Chondrocyte (in vitro differentiated cells): ENCODE measurements at regions not wholly inside any gene's neighbourhood (a gene's known extent, or its start where the extent isn't known, plus 50 kb on each side); places are given as distances from the start of the nearest gene placed in this dataset.

Source experiments
- DNase-seq: peaks from one replicate; pipeline ENCODE4 v3.0.0; 2021; ENCODE audit warnings: mixed read lengths, low spot score
- H3K27ac Mint-ChIP-seq: one replicate; pipeline ENCODE4 v1.8.0; 2021; ENCODE audit warnings: mild to moderate bottlenecking, moderate library complexity, mixed read lengths; ENCODE audit not compliant: unreplicated experiment
- H3K27me3 Mint-ChIP-seq: 2 replicates; pipeline ENCODE4 v1.8.0; 2021; ENCODE audit warnings: low read depth, mixed read lengths
- H3K36me3 Mint-ChIP-seq: 2 replicates; pipeline ENCODE4 v1.8.0; 2021; ENCODE audit warnings: low read depth, mixed read lengths
- H3K4me1 Mint-ChIP-seq: 2 replicates; pipeline ENCODE4 v1.8.0; 2021; ENCODE audit warnings: low read depth, mild to moderate bottlenecking, mixed read lengths
- H3K4me3 Mint-ChIP-seq: one replicate; pipeline ENCODE4 v1.8.0; 2021; ENCODE audit warnings: mild to moderate bottlenecking, moderate library complexity, mixed read lengths; ENCODE audit not compliant: unreplicated experiment
- H3K9me3 Mint-ChIP-seq: 2 replicates; pipeline ENCODE4 v1.8.0; 2021; ENCODE audit warnings: low read depth, mixed read lengths
- CTCF ChIP-seq: fragments of 200-600 bp; sonication (generic); IDR thresholded peaks from 2 replicates; pipeline ENCODE4 v1.5.0; 2021; ENCODE audit warnings: antibody characterized with exemption, mild to moderate bottlenecking, moderate library complexity

GRCh38 chr16:61024180-61024900 is 1011.9 kb downstream of the CDH8 start:
- Mint-ChIP-seq H3K9me3 (no peaks in the 10 kb centered on the region), H3K4me3 (no peak overlapping the region), H3K27me3 (no peaks in the 10 kb centered on the region), H3K4me1 (no peaks in the 10 kb centered on the region), H3K36me3 (no peaks in the 10 kb centered on the region), H3K27ac (no peak overlapping the region)
- DNase-seq: no peak
- no peak for TF ChIP-seq CTCF

GRCh38 chr16:61014869-61015268 is 1021.4 kb downstream of the CDH8 start:
- Mint-ChIP-seq H3K27ac (no peak overlapping the region), H3K4me3 (no peak overlapping the region), H3K36me3 (no peaks in the 10 kb centered on the region), H3K9me3 (peaks cover 2% of the 10 kb centered on the region), H3K27me3 (peaks cover 5% of the 10 kb centered on the region), H3K4me1 (no peaks in the 10 kb centered on the region)
- TF ChIP-seq CTCF: no peak
- no peak for DNase-seq

DNA sequence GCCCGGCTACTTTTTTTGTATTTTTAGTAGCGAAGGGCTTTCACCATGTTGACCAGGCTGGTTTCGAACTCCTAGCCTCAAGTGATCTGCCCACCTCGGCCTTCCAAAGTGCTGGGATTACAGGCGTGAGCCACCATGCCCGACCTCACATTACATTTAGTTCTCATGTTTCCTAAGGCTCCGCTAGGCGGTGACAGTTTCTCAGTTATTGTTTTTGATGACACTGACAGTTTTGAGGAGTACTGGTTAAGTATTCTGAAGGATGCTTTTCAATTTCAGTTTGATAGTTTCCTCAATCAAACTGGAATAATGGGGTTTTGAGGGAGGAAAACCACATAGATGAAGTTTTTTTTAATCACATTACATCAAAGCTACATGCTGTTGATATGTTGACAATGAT is 1028.5 kb downstream of the CDH8 start:
- Mint-ChIP-seq H3K4me1 (no peaks in the 10 kb centered on the region), H3K4me3 (no peak overlapping the region), H3K9me3 (no peaks in the 10 kb centered on the region), H3K27me3 (peaks cover 5% of the 10 kb centered on the region), H3K27ac (no peak overlapping the region), H3K36me3 (no peaks in the 10 kb centered on the region)
- no peak for DNase-seq
- TF ChIP-seq CTCF: peak; percentile 22

GRCh38 chr16:61005952-61006351 is 1030.3 kb downstream of the CDH8 start:
- no peaks in the 10 kb centered on the region for H3K36me3 Mint-ChIP-seq
- no peaks in the 10 kb centered on the region for H3K9me3 Mint-ChIP-seq
- TF ChIP-seq CTCF: no peak
- H3K4me1 Mint-ChIP-seq: no peaks in the 10 kb centered on the region
- no peak for DNase-seq
- H3K27ac Mint-ChIP-seq: no peak overlapping the region
- H3K27me3 Mint-ChIP-seq: peaks cover 2% of the 10 kb centered on the region
- H3K4me3 Mint-ChIP-seq: no peak overlapping the region

- no peak for DNase-seq
- H3K27me3 Mint-ChIP-seq: no peaks in the 10 kb centered on the region
- no peaks in the 10 kb centered on the region for H3K4me1 Mint-ChIP-seq
- no peak overlapping the region for H3K4me3 Mint-ChIP-seq
- H3K9me3 Mint-ChIP-seq: no peaks in the 10 kb centered on the region
- no peak overlapping the region for H3K27ac Mint-ChIP-seq
- no peaks in the 10 kb centered on the region for H3K36me3 Mint-ChIP-seq
- TF ChIP-seq CTCF: no peak
Observed at GRCh38 chr16:61002479-61003204, 1033.6 kb downstream of the CDH8 start.
